Esophagus (tissue), 2 donors: ENCODE measurements at regions not wholly inside any gene's neighbourhood (a gene's known extent, or its start where the extent isn't known, plus 50 kb on each side); places are given as distances from the start of the nearest gene placed in this dataset.

Source experiments
- H3K27ac ChIP-seq, 2 donors: one replicate each; pipeline ENCODE4 v1.5.1; 2013; ENCODE audit warnings: low read depth in 2 of 2, mild to moderate bottlenecking in 2 of 2, inconsistent platforms in 1 of 2, low read length in 1 of 2, moderate library complexity in 1 of 2
- H3K27me3 ChIP-seq, 2 donors: one replicate each; pipeline ENCODE4 v1.6.1; 2013; ENCODE audit warnings: low read length in 2 of 2, control low read depth in 1 of 2, mild to moderate bottlenecking in 1 of 2; ENCODE audit not compliant: insufficient read depth in 2 of 2, control insufficient read depth in 1 of 2
- H3K36me3 ChIP-seq, 2 donors: one replicate each; pipeline ENCODE4 v1.6.1; 2013; ENCODE audit warnings: low read length in 1 of 2; ENCODE audit not compliant: control insufficient read depth in 2 of 2, insufficient read depth in 2 of 2
- H3K4me1 ChIP-seq, 2 donors: one replicate each; pipeline ENCODE4 v1.6.1; 2013; ENCODE audit warnings: low read length in 1 of 2; ENCODE audit not compliant: control insufficient read depth in 2 of 2, insufficient read depth in 2 of 2
- H3K4me3 ChIP-seq, 2 donors: one replicate each; pipeline ENCODE4 v1.5.1; 2013; ENCODE audit warnings: low read length in 2 of 2, mild to moderate bottlenecking in 2 of 2, low read depth in 1 of 2, moderate library complexity in 1 of 2
- H3K9me3 ChIP-seq, 2 donors: one replicate each; pipeline ENCODE4 v1.6.1; 2013; ENCODE audit warnings: mild to moderate bottlenecking in 2 of 2, low read depth in 1 of 2, low read length in 1 of 2, moderate library complexity in 1 of 2; ENCODE audit not compliant: control insufficient read depth in 2 of 2, insufficient read depth in 1 of 2
- WGBS, 2 donors: extraction: QIAGEN DNeasy Blood & Tissue Kit; methylation state at CpG; one replicate each; pipeline ENCODE4 v1.1.7; 2013; 5-methylcytosine and 5-hydroxymethylcytosine counted together
- donor health status: healthy with polysubstance abuse.
- donor health status: Bipolar disorder and iron deficiency.

DNA sequence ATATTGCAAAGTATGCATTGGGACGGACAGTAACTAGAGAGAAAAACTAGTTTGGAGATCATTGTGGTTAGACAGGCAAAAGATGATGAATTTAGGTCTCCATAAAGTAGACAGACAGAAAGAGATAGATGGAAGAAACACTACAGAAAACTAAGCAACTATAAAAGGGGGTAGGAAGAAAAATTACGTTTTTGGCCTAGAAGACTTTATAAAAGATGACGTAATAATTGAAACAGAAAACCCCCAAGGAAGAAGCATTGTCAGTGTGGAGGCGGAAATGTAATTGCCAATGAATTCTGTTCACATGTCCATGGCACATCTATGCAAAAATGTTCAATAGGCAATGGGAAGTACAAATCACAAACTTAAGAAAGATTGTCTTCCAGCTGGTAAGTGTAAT, 1211.5 kb upstream of the ZEB2 start:
- H3K4me1 ChIP-seq: no peaks in the 10 kb centered on the region
- no peaks in the 10 kb centered on the region for H3K36me3 ChIP-seq
- no peak overlapping the region for H3K4me3 ChIP-seq
- H3K27ac ChIP-seq: no peak overlapping the region
- H3K27me3 ChIP-seq: no peaks in the 10 kb centered on the region
- 87 to 90% methylated on average over 4 of the region's 4 CpGs for WGBS, 2 donors
- no peaks in the 10 kb centered on the region for H3K9me3 ChIP-seq

- Histone ChIP-seq H3K27ac (no peak overlapping the region), H3K27me3 (no peaks in the 10 kb centered on the region), H3K9me3 (no peaks in the 10 kb centered on the region), H3K4me1 (no peaks in the 10 kb centered on the region), H3K36me3 (no peaks in the 10 kb centered on the region), H3K4me3 (no peak overlapping the region)
- WGBS, 2 donors: 88 to 89% methylated on average over 5 of the region's 5 CpGs
These were observed 1210.3 kb upstream of the ZEB2 start for GRCh38 chr2:145729993-145730770.

- Histone ChIP-seq H3K9me3 (no peaks in the 10 kb centered on the region), H3K4me1 (no peaks in the 10 kb centered on the region), H3K27me3 (no peaks in the 10 kb centered on the region), H3K4me3 (no peak overlapping the region), H3K36me3 (no peaks in the 10 kb centered on the region), H3K27ac (no peak overlapping the region)
- 83% methylated on average over 5 of the region's 5 CpGs for WGBS, 2 donors
These were observed 1209.6 kb upstream of the ZEB2 start for GRCh38 chr2:145729481-145729880.

- 26 to 39% methylated on average over 1 of the region's 1 CpG for whole genome bisulfite sequencing, 2 donors
- no peaks in the 10 kb centered on the region for H3K4me1 ChIP-seq
- no peak overlapping the region for H3K4me3 ChIP-seq
- no peaks in the 10 kb centered on the region for H3K36me3 ChIP-seq
- H3K27ac ChIP-seq: no peak overlapping the region
- H3K9me3 ChIP-seq: no peaks in the 10 kb centered on the region
- H3K27me3 ChIP-seq: no peaks in the 10 kb centered on the region
These were observed 1208.6 kb upstream of the ZEB2 start for GRCh38 chr2:145728511-145728910.

DNA sequence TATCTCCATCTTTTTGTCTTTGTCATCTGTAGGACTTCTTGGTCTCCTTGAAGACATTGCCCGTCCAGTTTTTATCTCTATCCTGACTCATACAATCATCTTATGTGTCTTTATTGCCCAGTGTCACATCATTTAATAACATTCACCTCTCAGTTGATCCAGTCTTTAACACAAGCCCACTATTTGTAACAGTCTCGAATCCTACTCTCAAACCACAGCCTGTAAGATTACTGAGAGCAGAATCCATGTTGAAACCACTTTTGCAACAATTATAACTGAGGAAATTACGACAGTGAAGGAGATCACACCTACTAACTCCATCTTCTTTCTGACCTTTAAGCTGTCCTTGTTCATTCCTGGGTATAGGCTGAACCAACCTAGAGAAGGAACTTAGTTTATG, 1206.0 kb upstream of the ZEB2 start:
- 83 to 86% methylated on average over 3 of the region's 3 CpGs for WGBS, 2 donors
- H3K27me3 ChIP-seq: no peaks in the 10 kb centered on the region
- H3K36me3 ChIP-seq: no peaks in the 10 kb centered on the region
- no peaks in the 10 kb centered on the region for H3K9me3 ChIP-seq
- H3K27ac ChIP-seq: no peak overlapping the region
- H3K4me3 ChIP-seq: no peak overlapping the region
- no peaks in the 10 kb centered on the region for H3K4me1 ChIP-seq

DNA sequence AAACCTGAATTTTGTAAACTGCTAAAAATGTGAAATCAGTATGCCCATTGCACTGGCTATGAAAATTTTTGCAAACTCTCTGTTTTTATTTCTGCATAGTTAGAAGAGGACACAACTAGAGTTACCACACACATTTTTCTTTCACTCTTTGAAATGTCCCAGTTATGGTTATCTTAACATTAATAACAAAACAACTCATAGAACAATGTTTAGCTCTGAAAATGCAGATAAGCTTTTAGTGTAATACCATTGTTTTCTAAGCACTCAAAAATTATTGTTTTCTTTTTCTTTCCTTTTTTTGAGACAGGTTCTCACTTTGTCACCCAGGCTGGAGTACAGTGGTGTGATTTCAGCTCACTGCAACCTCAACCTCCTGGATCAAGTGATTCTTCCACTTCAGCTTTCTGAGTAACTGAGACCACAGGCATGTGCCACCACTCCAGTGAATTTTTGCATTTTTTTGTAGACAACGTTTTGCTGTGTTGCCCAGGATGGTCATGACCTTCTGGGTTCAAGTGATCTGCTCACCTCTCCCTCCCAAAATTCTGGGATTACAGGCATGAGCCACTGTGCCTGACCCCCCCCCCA, 1204.5 kb upstream of the ZEB2 start:
- Histone ChIP-seq H3K27me3 (no peaks in the 10 kb centered on the region), H3K9me3 (no peaks in the 10 kb centered on the region), H3K4me1 (no peaks in the 10 kb centered on the region), H3K36me3 (no peaks in the 10 kb centered on the region), H3K4me3 (no peak overlapping the region), H3K27ac (no peak overlapping the region)
- 50 to 57% methylated on average over 1 of the region's 1 CpG for WGBS, 2 donors

GRCh38 chr2:145723872-145724271, 1204.0 kb upstream of the ZEB2 start:
- H3K9me3 ChIP-seq: no peaks in the 10 kb centered on the region
- H3K4me1 ChIP-seq: no peaks in the 10 kb centered on the region
- H3K36me3 ChIP-seq: no peaks in the 10 kb centered on the region
- H3K27me3 ChIP-seq: no peaks in the 10 kb centered on the region
- H3K27ac ChIP-seq: no peak overlapping the region
- 73 to 74% methylated on average over 5 of the region's 5 CpGs for WGBS, 2 donors
- H3K4me3 ChIP-seq: no peak overlapping the region

GRCh38 chr2:145721681-145722080, 1201.8 kb upstream of the ZEB2 start:
- H3K9me3 ChIP-seq: no peaks in the 10 kb centered on the region
- H3K36me3 ChIP-seq: no peaks in the 10 kb centered on the region
- no peak overlapping the region for H3K4me3 ChIP-seq
- no peaks in the 10 kb centered on the region for H3K4me1 ChIP-seq
- WGBS, 2 donors: 84 to 91% methylated on average over 1 of the region's 1 CpG
- H3K27ac ChIP-seq: no peak overlapping the region
- no peaks in the 10 kb centered on the region for H3K27me3 ChIP-seq

DNA sequence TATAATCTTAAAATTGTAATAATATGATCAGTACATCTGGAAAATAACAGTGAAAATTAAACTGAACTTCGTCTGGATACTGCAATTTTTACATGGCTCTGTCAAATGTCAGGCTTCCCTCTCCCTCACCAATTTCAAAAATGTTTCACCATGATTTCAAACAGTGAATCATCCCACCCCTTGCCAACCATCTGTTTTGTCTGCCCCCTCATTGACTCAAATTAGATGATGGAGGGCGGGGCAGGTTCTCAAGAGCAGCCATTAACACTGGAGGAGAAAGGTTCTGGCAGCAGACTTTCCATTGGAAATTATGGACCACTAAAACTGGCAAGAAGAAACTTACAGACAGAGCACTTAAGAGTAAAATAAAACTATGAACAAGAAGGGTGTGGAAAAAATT, 1195.7 kb upstream of the ZEB2 start:
- WGBS, 2 donors: 77 to 81% methylated on average over 2 of the region's 2 CpGs
- H3K27me3 ChIP-seq: no peaks in the 10 kb centered on the region

GRCh38 chr2:145710303-145710702, 1190.4 kb upstream of the ZEB2 start:
- Histone ChIP-seq H3K27me3 (no peaks in the 10 kb centered on the region), H3K27ac (no peak overlapping the region), H3K9me3 (no peaks in the 10 kb centered on the region), H3K4me1 (no peaks in the 10 kb centered on the region), H3K4me3 (no peak overlapping the region), H3K36me3 (no peaks in the 10 kb centered on the region)
- 84 to 94% methylated on average over 2 of the region's 2 CpGs for WGBS, 2 donors

More for the DNA sequence above, 1195.7 kb upstream of the ZEB2 start:
- Histone ChIP-seq H3K4me3 (no peak overlapping the region), H3K36me3 (no peaks in the 10 kb centered on the region), H3K27ac (no peak overlapping the region), H3K4me1 (no peaks in the 10 kb centered on the region), H3K9me3 (no peaks in the 10 kb centered on the region)
